ENCODE measurements at regions not wholly inside any gene's neighbourhood (a gene's known extent, or its start where the extent isn't known, plus 50 kb on each side); places are given as distances from the start of the nearest gene placed in this dataset.

- no peak overlapping the region for H3K4me3 ChIP-seq (ENCODE audit: low read depth, low read length)
- TF ChIP-seq CTCF (IDR thresholded peaks at IDR 0.05; ENCODE audit: low read depth, low read length), result no peak
- no peaks in the 10 kb centered on the region for H3K27me3 ChIP-seq (ENCODE audit: control insufficient read depth, insufficient read depth, low read length)
- POLR2A ChIA-PET, result no interaction called here
- DNase-seq (ENCODE audit: low read depth, low spot score), result no peak
- H3K27ac ChIP-seq (ENCODE audit: low read depth, low read length), result no peak overlapping the region
- CTCF ChIA-PET, result no interaction called here
- peaks cover 3% of the 10 kb centered on the region; the same call in 1 of the 2 replicates for H3K9me3 ChIP-seq (ENCODE audit: control insufficient read depth, insufficient read depth, low read length)
Observed at GRCh38 chr21:27209546-27209945, 242.7 kb upstream of the ADAMTS5 start.

GRCh38 chr21:27206368-27206982, 239.6 kb upstream of the ADAMTS5 start:
- no peak overlapping the region for H3K27ac ChIP-seq (ENCODE audit: low read depth, low read length)
- no peaks in the 10 kb centered on the region for H3K27me3 ChIP-seq (ENCODE audit: control insufficient read depth, insufficient read depth, low read length)
- CTCF ChIA-PET, result no interaction called here
- POLR2A ChIA-PET, result no interaction called here
- no peak for DNase-seq (ENCODE audit: low read depth, low spot score)
- peaks cover 3% of the 10 kb centered on the region; the same call in 1 of the 2 replicates for H3K9me3 ChIP-seq (ENCODE audit: control insufficient read depth, insufficient read depth, low read length)
- H3K4me3 ChIP-seq (ENCODE audit: low read depth, low read length), result no peak overlapping the region
- no peak for TF ChIP-seq CTCF (IDR thresholded peaks at IDR 0.05; ENCODE audit: low read depth, low read length)

GRCh38 chr21:27202301-27202700, 235.4 kb upstream of the ADAMTS5 start:
- no peak overlapping the region for H3K4me3 ChIP-seq (ENCODE audit: low read depth, low read length)
- ChIA-PET POLR2A (no interaction called here), CTCF (no interaction called here)
- TF ChIP-seq CTCF (IDR thresholded peaks at IDR 0.05; ENCODE audit: low read depth, low read length), result no peak
- no peaks in the 10 kb centered on the region for H3K9me3 ChIP-seq (ENCODE audit: control insufficient read depth, insufficient read depth, low read length)
- H3K27ac ChIP-seq (ENCODE audit: low read depth, low read length), result no peak overlapping the region
- no peaks in the 10 kb centered on the region for H3K27me3 ChIP-seq (ENCODE audit: control insufficient read depth, insufficient read depth, low read length)
- no peak for DNase-seq (ENCODE audit: low read depth, low spot score)

GRCh38 chr21:27201197-27201596, 234.3 kb upstream of the ADAMTS5 start:
- CTCF ChIA-PET, result no interaction called here
- Histone ChIP-seq H3K27ac (ENCODE audit: low read depth, low read length) (no peak overlapping the region), H3K27me3 (ENCODE audit: control insufficient read depth, insufficient read depth, low read length) (no peaks in the 10 kb centered on the region), H3K4me3 (ENCODE audit: low read depth, low read length) (no peak overlapping the region), H3K9me3 (ENCODE audit: control insufficient read depth, insufficient read depth, low read length) (no peaks in the 10 kb centered on the region)
- peak; percentile 30 for DNase-seq (ENCODE audit: low read depth, low spot score)
- TF ChIP-seq CTCF (IDR thresholded peaks at IDR 0.05; ENCODE audit: low read depth, low read length), result no peak
- POLR2A ChIA-PET, result no interaction called here

GRCh38 chr21:27196651-27197050, 229.8 kb upstream of the ADAMTS5 start:
- no peak for DNase-seq (ENCODE audit: low read depth, low spot score)
- no peaks in the 10 kb centered on the region for H3K9me3 ChIP-seq (ENCODE audit: control insufficient read depth, insufficient read depth, low read length)
- ChIA-PET POLR2A (no interaction called here), CTCF (no interaction called here)
- no peak overlapping the region for H3K27ac ChIP-seq (ENCODE audit: low read depth, low read length)
- H3K27me3 ChIP-seq (ENCODE audit: control insufficient read depth, insufficient read depth, low read length), result no peaks in the 10 kb centered on the region
- no peak overlapping the region for H3K4me3 ChIP-seq (ENCODE audit: low read depth, low read length)
- no peak for TF ChIP-seq CTCF (IDR thresholded peaks at IDR 0.05; ENCODE audit: low read depth, low read length)
